ENCODE measurements at regions not wholly inside any gene's neighbourhood (a gene's known extent, or its start where the extent isn't known, plus 50 kb on each side); places are given as distances from the start of the nearest gene placed in this dataset.

DNA sequence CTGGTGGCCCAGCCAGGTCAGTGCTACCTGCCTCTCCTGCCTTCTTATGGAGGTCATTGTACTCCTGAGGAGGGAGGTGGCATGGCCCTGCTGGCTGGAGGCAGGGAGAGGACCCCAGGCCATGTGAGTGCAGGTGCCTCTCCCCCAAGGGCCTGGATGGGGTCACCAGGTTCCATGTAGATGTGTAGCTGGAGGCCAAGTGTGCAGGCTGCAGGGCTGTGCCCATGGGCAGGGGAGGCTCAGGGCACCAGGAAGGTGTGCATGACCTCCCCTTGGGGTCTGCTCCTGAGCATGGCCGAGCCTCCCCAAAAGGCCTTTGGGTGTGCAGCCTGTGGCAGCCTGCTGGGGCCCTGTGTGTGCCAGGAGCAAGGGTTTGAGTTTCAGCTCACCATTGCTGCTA is 128.1 kb upstream of the HDAC4 start:
- TF ChIP-seq, protein P1, sequence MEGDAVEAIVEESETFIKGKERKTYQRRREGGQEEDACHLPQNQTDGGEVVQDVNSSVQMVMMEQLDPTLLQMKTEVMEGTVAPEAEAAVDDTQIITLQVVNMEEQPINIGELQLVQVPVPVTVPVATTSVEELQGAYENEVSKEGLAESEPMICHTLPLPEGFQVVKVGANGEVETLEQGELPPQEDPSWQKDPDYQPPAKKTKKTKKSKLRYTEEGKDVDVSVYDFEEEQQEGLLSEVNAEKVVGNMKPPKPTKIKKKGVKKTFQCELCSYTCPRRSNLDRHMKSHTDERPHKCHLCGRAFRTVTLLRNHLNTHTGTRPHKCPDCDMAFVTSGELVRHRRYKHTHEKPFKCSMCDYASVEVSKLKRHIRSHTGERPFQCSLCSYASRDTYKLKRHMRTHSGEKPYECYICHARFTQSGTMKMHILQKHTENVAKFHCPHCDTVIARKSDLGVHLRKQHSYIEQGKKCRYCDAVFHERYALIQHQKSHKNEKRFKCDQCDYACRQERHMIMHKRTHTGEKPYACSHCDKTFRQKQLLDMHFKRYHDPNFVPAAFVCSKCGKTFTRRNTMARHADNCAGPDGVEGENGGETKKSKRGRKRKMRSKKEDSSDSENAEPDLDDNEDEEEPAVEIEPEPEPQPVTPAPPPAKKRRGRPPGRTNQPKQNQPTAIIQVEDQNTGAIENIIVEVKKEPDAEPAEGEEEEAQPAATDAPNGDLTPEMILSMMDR (IDR thresholded peaks at IDR 0.05): no peak
- TF ChIP-seq POLR2A (IDR thresholded peaks at IDR 0.05): no peak
